Fibroblast of lung (primary cell): ENCODE measurements at regions not wholly inside any gene's neighbourhood (a gene's known extent, or its start where the extent isn't known, plus 50 kb on each side); places are given as distances from the start of the nearest gene placed in this dataset.

Source experiments
- EZH2 ChIP-seq: IDR thresholded peaks from 2 replicates; pipeline ENCODE4 v1.5.1; 2012; ENCODE audit warnings: low read length, control low read depth, mild to moderate bottlenecking; ENCODE audit errors: missing control alignments
- TF ChIP-seq, protein P1 (sequence below), 2 donors: IDR thresholded peaks in 1 of 2; conservative IDR thresholded peaks in 1 of 2; 1 replicate in 1 of 2; 2 replicates in 1 of 2; pipeline ENCODE4 v1.5.1; 2011 to 2012; ENCODE audit warnings: low read length in 2 of 2, control low read depth in 1 of 2, inconsistent platforms in 1 of 2, low read depth in 1 of 2, mild to moderate bottlenecking in 1 of 2

GRCh38 chr13:109873351-109874123 is 87.2 kb upstream of the IRS2 start:
- TF ChIP-seq, protein P1, sequence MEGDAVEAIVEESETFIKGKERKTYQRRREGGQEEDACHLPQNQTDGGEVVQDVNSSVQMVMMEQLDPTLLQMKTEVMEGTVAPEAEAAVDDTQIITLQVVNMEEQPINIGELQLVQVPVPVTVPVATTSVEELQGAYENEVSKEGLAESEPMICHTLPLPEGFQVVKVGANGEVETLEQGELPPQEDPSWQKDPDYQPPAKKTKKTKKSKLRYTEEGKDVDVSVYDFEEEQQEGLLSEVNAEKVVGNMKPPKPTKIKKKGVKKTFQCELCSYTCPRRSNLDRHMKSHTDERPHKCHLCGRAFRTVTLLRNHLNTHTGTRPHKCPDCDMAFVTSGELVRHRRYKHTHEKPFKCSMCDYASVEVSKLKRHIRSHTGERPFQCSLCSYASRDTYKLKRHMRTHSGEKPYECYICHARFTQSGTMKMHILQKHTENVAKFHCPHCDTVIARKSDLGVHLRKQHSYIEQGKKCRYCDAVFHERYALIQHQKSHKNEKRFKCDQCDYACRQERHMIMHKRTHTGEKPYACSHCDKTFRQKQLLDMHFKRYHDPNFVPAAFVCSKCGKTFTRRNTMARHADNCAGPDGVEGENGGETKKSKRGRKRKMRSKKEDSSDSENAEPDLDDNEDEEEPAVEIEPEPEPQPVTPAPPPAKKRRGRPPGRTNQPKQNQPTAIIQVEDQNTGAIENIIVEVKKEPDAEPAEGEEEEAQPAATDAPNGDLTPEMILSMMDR (conservative IDR thresholded peaks at IDR 0.05 in 1 of 2, IDR thresholded peaks at IDR 0.05 in 1 of 2; ENCODE audit: low read depth in 1 of 2, low read length in 2 of 2), result no peak
- no peak for TF ChIP-seq EZH2
